ENCODE measurements at regions not wholly inside any gene's neighbourhood (a gene's known extent, or its start where the extent isn't known, plus 50 kb on each side); places are given as distances from the start of the nearest gene placed in this dataset.

DNA sequence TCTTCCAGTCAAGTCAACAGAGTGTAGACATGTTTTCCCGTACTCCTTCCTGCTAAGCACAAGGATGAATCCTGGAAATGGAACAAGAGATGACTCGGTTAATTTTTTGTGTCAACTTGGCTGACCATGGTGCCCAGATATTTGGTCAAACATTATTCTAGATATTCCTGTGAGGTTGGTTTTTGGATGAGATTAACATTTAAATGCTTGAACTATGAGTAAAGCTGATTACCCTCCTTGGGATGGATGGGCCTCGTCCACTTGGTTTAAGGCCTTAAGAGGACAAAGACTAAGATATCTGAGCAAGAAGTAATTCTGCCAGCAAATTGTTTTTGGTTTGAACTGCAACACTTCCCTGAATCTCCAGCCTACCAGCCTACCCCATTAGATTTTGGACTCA is 338.1 kb upstream of the MSX2 start:
- H4K5ac ChIP-seq (ENCODE audit: low read length): no peak overlapping the region
- DNase-seq: no peak
- no peaks in the 10 kb centered on the region for H3K79me2 ChIP-seq (ENCODE audit: control insufficient read depth, insufficient read depth, low read length)
- no peak overlapping the region for H3K4me3 ChIP-seq (ENCODE audit: low read length)
- H3K79me1 ChIP-seq (ENCODE audit: low read length): no peaks in the 10 kb centered on the region
- no peak overlapping the region for H4K8ac ChIP-seq (ENCODE audit: low read depth, low read length)
- H3K18ac ChIP-seq (ENCODE audit: low read length): no peak overlapping the region
- no peak overlapping the region for H2BK15ac ChIP-seq (replicated peaks; ENCODE audit: low read depth)
- H3K27me3 ChIP-seq (ENCODE audit: insufficient read depth, low read length, poor library complexity): no peaks in the 10 kb centered on the region
- H3K9ac ChIP-seq (ENCODE audit: low read length): no peak overlapping the region
- no peaks in the 10 kb centered on the region for H3K36me3 ChIP-seq (ENCODE audit: control insufficient read depth, insufficient read depth, low read length)
- H3K27ac ChIP-seq (ENCODE audit: low read depth, low read length): no peak overlapping the region
- H3K56ac ChIP-seq (ENCODE audit: low read length): no peak overlapping the region
- H3K4ac ChIP-seq (ENCODE audit: low read depth, low read length): no peak overlapping the region
- no CpG with 5 or more reads among the region's 3 CpGs for WGBS (ENCODE audit: extremely low coverage, insufficient coverage, low lambda C conversion rate)
- no peak overlapping the region for H2BK5ac ChIP-seq (ENCODE audit: low read length)
- no peak overlapping the region for H2AK5ac ChIP-seq (ENCODE audit: low read length)
- H3K4me2 ChIP-seq (ENCODE audit: low read length): no peak overlapping the region
- H3K23ac ChIP-seq (ENCODE audit: low read length): no peak overlapping the region
- no peaks in the 10 kb centered on the region for H3K4me1 ChIP-seq (ENCODE audit: control insufficient read depth, low read depth, low read length)
- H2BK120ac ChIP-seq (ENCODE audit: low read depth, low read length): no peak overlapping the region

DNA sequence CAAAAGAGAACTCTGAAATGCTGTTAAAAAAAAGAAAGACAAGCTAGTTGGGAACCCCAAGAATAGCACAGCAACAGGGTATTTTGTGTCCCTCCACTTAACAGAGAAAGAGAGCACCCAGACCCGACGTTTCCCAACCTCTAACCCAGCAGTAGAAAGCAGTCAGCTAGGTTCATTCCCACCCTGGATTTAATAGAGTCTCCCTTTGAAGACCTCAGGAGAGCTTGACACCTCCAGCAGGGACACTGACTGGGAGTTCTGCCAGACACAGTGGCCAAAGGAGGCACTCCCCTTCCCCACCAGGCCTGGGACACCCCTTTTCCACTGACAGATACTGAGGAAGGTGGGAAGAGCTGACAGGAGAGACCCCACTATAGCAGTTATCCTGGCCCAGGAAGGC is 337.5 kb upstream of the MSX2 start:
- no peak overlapping the region for H3K9ac ChIP-seq (ENCODE audit: low read length)
- no peak overlapping the region for H3K56ac ChIP-seq (ENCODE audit: low read length)
- H3K79me1 ChIP-seq (ENCODE audit: low read length): no peaks in the 10 kb centered on the region
- H3K23ac ChIP-seq (ENCODE audit: low read length): no peak overlapping the region
- no peak for DNase-seq
- H2BK120ac ChIP-seq (ENCODE audit: low read depth, low read length): no peak overlapping the region
- no peak overlapping the region for H4K5ac ChIP-seq (ENCODE audit: low read length)
- no peak overlapping the region for H4K8ac ChIP-seq (ENCODE audit: low read depth, low read length)
- no peak overlapping the region for H2BK5ac ChIP-seq (ENCODE audit: low read length)
- no peak overlapping the region for H3K27ac ChIP-seq (ENCODE audit: low read depth, low read length)
- no peaks in the 10 kb centered on the region for H3K4me1 ChIP-seq (ENCODE audit: control insufficient read depth, low read depth, low read length)
- no peak overlapping the region for H3K4ac ChIP-seq (ENCODE audit: low read depth, low read length)
- no peak overlapping the region for H2BK15ac ChIP-seq (replicated peaks; ENCODE audit: low read depth)
- H3K18ac ChIP-seq (ENCODE audit: low read length): no peak overlapping the region
- H3K36me3 ChIP-seq (ENCODE audit: control insufficient read depth, insufficient read depth, low read length): no peaks in the 10 kb centered on the region
- no peaks in the 10 kb centered on the region for H3K79me2 ChIP-seq (ENCODE audit: control insufficient read depth, insufficient read depth, low read length)
- H3K4me2 ChIP-seq (ENCODE audit: low read length): no peak overlapping the region
- WGBS (ENCODE audit: extremely low coverage, insufficient coverage, low lambda C conversion rate): no CpG with 5 or more reads among the region's 2 CpGs
- H3K27me3 ChIP-seq (ENCODE audit: insufficient read depth, low read length, poor library complexity): no peaks in the 10 kb centered on the region
- no peak overlapping the region for H3K4me3 ChIP-seq (ENCODE audit: low read length)
- no peak overlapping the region for H2AK5ac ChIP-seq (ENCODE audit: low read length)

DNA sequence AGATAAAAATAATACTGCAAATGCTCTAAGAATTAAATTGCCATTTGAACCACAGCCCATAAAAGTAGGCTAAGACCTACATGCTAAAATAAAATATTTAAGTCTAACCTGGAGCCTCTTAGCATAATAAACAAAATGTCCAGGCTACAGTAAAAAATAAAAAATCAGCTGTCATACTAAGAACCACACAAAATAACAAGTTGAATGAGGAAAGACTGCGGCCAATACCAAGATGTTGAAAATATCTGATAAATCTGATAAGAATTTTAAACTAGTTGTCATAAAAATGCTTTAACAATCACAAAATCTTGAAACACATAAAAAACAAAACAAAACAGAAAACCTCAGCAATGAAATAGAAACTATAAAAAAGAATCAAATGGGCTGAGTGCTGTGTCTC is 336.9 kb upstream of the MSX2 start:
- no peak overlapping the region for H4K5ac ChIP-seq (ENCODE audit: low read length)
- H2BK5ac ChIP-seq (ENCODE audit: low read length): no peak overlapping the region
- H3K18ac ChIP-seq (ENCODE audit: low read length): no peak overlapping the region
- H3K27ac ChIP-seq (ENCODE audit: low read depth, low read length): no peak overlapping the region
- H3K79me1 ChIP-seq (ENCODE audit: low read length): no peaks in the 10 kb centered on the region
- no peaks in the 10 kb centered on the region for H3K27me3 ChIP-seq (ENCODE audit: insufficient read depth, low read length, poor library complexity)
- H3K4me1 ChIP-seq (ENCODE audit: control insufficient read depth, low read depth, low read length): no peaks in the 10 kb centered on the region
- H3K4ac ChIP-seq (ENCODE audit: low read depth, low read length): no peak overlapping the region
- no peak overlapping the region for H2BK120ac ChIP-seq (ENCODE audit: low read depth, low read length)
- DNase-seq: no peak
- no peak overlapping the region for H3K4me3 ChIP-seq (ENCODE audit: low read length)
- no peak overlapping the region for H3K56ac ChIP-seq (ENCODE audit: low read length)
- no peak overlapping the region for H2BK15ac ChIP-seq (replicated peaks; ENCODE audit: low read depth)
- H2AK5ac ChIP-seq (ENCODE audit: low read length): no peak overlapping the region
- H3K36me3 ChIP-seq (ENCODE audit: control insufficient read depth, insufficient read depth, low read length): no peaks in the 10 kb centered on the region
- no peak overlapping the region for H3K23ac ChIP-seq (ENCODE audit: low read length)
- no peak overlapping the region for H4K8ac ChIP-seq (ENCODE audit: low read depth, low read length)
- no peak overlapping the region for H3K9ac ChIP-seq (ENCODE audit: low read length)
- WGBS (ENCODE audit: extremely low coverage, insufficient coverage, low lambda C conversion rate): no CpG with 5 or more reads among the region's 1 CpG
- H3K79me2 ChIP-seq (ENCODE audit: control insufficient read depth, insufficient read depth, low read length): no peaks in the 10 kb centered on the region
- no peak overlapping the region for H3K4me2 ChIP-seq (ENCODE audit: low read length)

DNA sequence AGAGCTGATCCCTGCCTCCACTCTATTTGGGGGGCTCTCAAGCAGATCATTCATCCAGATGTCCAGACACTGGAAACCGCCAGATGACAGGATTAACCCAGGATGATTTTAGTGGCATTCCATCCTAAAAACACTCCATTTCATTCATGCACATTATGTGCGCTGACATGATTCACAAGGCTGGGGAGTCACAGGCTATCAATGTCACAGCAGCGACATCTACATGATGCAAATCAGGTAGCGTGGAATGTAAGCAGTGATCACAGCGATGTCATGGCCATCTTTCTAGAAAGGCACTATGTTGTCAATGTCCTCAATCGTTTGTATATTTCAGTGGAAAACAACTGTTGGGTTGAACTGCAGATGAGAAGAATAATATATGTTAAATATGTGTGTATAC is 331.5 kb upstream of the MSX2 start:
- Histone ChIP-seq H3K4me1 (ENCODE audit: control insufficient read depth, low read depth, low read length) (no peaks in the 10 kb centered on the region), H3K4ac (ENCODE audit: low read depth, low read length) (no peak overlapping the region), H3K4me3 (ENCODE audit: low read length) (no peak overlapping the region), H3K27ac (ENCODE audit: low read depth, low read length) (no peak overlapping the region), H3K9ac (ENCODE audit: low read length) (no peak overlapping the region), H3K18ac (ENCODE audit: low read length) (no peak overlapping the region), H4K5ac (ENCODE audit: low read length) (no peak overlapping the region), H3K4me2 (ENCODE audit: low read length) (no peak overlapping the region), H3K36me3 (ENCODE audit: control insufficient read depth, insufficient read depth, low read length) (no peaks in the 10 kb centered on the region), H2BK5ac (ENCODE audit: low read length) (no peak overlapping the region), H3K56ac (ENCODE audit: low read length) (no peak overlapping the region), H3K79me1 (ENCODE audit: low read length) (no peaks in the 10 kb centered on the region), H3K79me2 (ENCODE audit: control insufficient read depth, insufficient read depth, low read length) (no peaks in the 10 kb centered on the region), H2BK120ac (ENCODE audit: low read depth, low read length) (no peak overlapping the region), H4K8ac (ENCODE audit: low read depth, low read length) (no peak overlapping the region), H2AK5ac (ENCODE audit: low read length) (no peak overlapping the region), H3K23ac (ENCODE audit: low read length) (no peak overlapping the region), H2BK15ac (replicated peaks; ENCODE audit: low read depth) (no peak overlapping the region), H3K27me3 (ENCODE audit: insufficient read depth, low read length, poor library complexity) (no peaks in the 10 kb centered on the region)
- DNase-seq: no peak
- no CpG with 5 or more reads among the region's 6 CpGs for WGBS (ENCODE audit: extremely low coverage, insufficient coverage, low lambda C conversion rate)

DNA sequence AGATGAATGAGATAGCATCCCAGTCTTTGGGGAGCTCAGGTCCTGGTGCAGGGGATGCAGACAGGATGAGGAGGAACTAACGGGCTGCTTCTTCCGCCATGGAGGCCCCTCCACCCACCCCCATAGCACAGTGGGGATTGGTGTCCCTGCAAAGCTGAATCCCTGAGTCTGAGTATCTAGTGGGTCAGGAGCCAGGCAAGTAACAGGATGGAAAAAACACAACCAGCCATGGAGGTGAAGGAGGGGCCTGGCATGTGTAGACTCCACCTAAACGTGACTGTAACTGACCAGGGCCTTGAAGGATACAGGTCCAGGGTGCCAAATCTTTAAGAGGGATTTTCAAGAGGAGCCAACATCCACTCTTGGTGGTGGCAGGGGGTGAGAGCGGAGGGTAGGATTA is 327.8 kb upstream of the MSX2 start:
- no CpG with 5 or more reads among the region's 4 CpGs for WGBS (ENCODE audit: extremely low coverage, insufficient coverage, low lambda C conversion rate)
- Histone ChIP-seq H3K23ac (ENCODE audit: low read length) (no peak overlapping the region), H3K9ac (ENCODE audit: low read length) (no peak overlapping the region), H3K79me2 (ENCODE audit: control insufficient read depth, insufficient read depth, low read length) (no peaks in the 10 kb centered on the region), H2AK5ac (ENCODE audit: low read length) (no peak overlapping the region), H3K4me2 (ENCODE audit: low read length) (no peak overlapping the region), H3K27ac (ENCODE audit: low read depth, low read length) (no peak overlapping the region), H3K56ac (ENCODE audit: low read length) (no peak overlapping the region), H3K27me3 (ENCODE audit: insufficient read depth, low read length, poor library complexity) (no peaks in the 10 kb centered on the region), H3K18ac (ENCODE audit: low read length) (no peak overlapping the region), H3K79me1 (ENCODE audit: low read length) (no peaks in the 10 kb centered on the region), H4K5ac (ENCODE audit: low read length) (no peak overlapping the region), H4K8ac (ENCODE audit: low read depth, low read length) (no peak overlapping the region), H3K4ac (ENCODE audit: low read depth, low read length) (no peak overlapping the region), H3K4me3 (ENCODE audit: low read length) (no peak overlapping the region), H3K4me1 (ENCODE audit: control insufficient read depth, low read depth, low read length) (no peaks in the 10 kb centered on the region), H3K36me3 (ENCODE audit: control insufficient read depth, insufficient read depth, low read length) (no peaks in the 10 kb centered on the region), H2BK15ac (replicated peaks; ENCODE audit: low read depth) (no peak overlapping the region), H2BK5ac (ENCODE audit: low read length) (no peak overlapping the region), H2BK120ac (ENCODE audit: low read depth, low read length) (no peak overlapping the region)
- no peak for DNase-seq

DNA sequence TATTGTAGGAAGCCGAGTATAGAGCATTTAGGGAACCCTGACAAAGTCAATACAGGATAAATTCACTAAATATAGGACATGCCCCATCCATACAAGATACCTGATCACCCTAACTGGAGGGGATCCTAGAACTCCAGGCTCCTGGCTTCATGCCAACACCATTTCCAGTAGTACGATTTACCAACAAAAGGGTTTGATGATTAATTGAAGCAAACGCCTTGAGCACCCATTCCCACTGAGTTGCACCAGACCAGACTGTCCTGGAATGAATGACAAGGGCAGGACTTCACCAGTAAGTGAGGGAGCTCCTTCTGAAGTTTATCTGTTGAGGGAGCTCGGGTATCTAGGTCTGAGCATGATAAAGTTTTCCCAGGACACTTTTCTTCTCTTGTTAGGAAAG is 327.2 kb upstream of the MSX2 start:
- H3K23ac ChIP-seq (ENCODE audit: low read length): no peak overlapping the region
- H2BK15ac ChIP-seq (replicated peaks; ENCODE audit: low read depth): no peak overlapping the region
- no peak overlapping the region for H2BK120ac ChIP-seq (ENCODE audit: low read depth, low read length)
- whole genome bisulfite sequencing (ENCODE audit: extremely low coverage, insufficient coverage, low lambda C conversion rate): no CpG with 5 or more reads among the region's 4 CpGs
- H3K4me1 ChIP-seq (ENCODE audit: control insufficient read depth, low read depth, low read length): no peaks in the 10 kb centered on the region
- no peak overlapping the region for H4K8ac ChIP-seq (ENCODE audit: low read depth, low read length)
- H3K79me2 ChIP-seq (ENCODE audit: control insufficient read depth, insufficient read depth, low read length): no peaks in the 10 kb centered on the region
- no peak overlapping the region for H3K4ac ChIP-seq (ENCODE audit: low read depth, low read length)
- H3K56ac ChIP-seq (ENCODE audit: low read length): no peak overlapping the region
- H3K4me2 ChIP-seq (ENCODE audit: low read length): no peak overlapping the region
- no peak overlapping the region for H4K5ac ChIP-seq (ENCODE audit: low read length)
- H3K9ac ChIP-seq (ENCODE audit: low read length): no peak overlapping the region
- H3K18ac ChIP-seq (ENCODE audit: low read length): no peak overlapping the region
- no peak overlapping the region for H2AK5ac ChIP-seq (ENCODE audit: low read length)
- H3K79me1 ChIP-seq (ENCODE audit: low read length): no peaks in the 10 kb centered on the region
- H3K27me3 ChIP-seq (ENCODE audit: insufficient read depth, low read length, poor library complexity): no peaks in the 10 kb centered on the region
- no peak overlapping the region for H2BK5ac ChIP-seq (ENCODE audit: low read length)
- DNase-seq: no peak
- H3K27ac ChIP-seq (ENCODE audit: low read depth, low read length): no peak overlapping the region
- no peaks in the 10 kb centered on the region for H3K36me3 ChIP-seq (ENCODE audit: control insufficient read depth, insufficient read depth, low read length)
- H3K4me3 ChIP-seq (ENCODE audit: low read length): no peak overlapping the region
